ENCODE measurements at regions not wholly inside any gene's neighbourhood (a gene's known extent, or its start where the extent isn't known, plus 50 kb on each side); places are given as distances from the start of the nearest gene placed in this dataset.

DNA sequence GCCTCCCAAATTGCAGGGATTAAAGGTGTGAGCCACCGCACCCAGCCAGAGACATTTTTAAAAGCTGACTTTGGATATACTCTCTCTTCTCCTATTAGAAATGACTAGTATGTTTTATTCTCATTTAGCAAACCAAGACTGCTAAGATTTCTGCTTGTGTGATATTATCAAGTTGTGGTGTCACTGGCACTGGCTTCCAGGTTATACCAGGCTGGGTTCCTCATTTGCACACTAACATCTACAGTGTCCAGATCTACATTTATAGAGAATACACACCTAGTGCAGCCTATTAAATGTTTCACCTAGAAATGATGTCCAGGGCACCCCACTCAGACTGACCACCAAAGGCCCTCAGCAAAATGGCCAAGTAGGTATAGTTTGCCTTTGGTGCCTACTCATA lies 49.9 kb upstream of the FOXN2 start:
- H3K9me3 ChIP-seq (ENCODE audit: low read length): no peaks in the 10 kb centered on the region
- no peak overlapping the region for H2AFZ ChIP-seq (ENCODE audit: low read length)
- H3K27ac ChIP-seq (ENCODE audit: low read length): no peak overlapping the region
- DNase-seq (no peak), ATAC-seq (no peak)
- no peak for TF ChIP-seq EZH2phosphoT487 (IDR thresholded peaks at IDR 0.05; ENCODE audit: borderline replicate concordance, low read length)
- TF ChIP-seq, protein P1, sequence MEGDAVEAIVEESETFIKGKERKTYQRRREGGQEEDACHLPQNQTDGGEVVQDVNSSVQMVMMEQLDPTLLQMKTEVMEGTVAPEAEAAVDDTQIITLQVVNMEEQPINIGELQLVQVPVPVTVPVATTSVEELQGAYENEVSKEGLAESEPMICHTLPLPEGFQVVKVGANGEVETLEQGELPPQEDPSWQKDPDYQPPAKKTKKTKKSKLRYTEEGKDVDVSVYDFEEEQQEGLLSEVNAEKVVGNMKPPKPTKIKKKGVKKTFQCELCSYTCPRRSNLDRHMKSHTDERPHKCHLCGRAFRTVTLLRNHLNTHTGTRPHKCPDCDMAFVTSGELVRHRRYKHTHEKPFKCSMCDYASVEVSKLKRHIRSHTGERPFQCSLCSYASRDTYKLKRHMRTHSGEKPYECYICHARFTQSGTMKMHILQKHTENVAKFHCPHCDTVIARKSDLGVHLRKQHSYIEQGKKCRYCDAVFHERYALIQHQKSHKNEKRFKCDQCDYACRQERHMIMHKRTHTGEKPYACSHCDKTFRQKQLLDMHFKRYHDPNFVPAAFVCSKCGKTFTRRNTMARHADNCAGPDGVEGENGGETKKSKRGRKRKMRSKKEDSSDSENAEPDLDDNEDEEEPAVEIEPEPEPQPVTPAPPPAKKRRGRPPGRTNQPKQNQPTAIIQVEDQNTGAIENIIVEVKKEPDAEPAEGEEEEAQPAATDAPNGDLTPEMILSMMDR (conservative IDR thresholded peaks at IDR 0.05; ENCODE audit: low read depth, low read length): no peak
- no peak for TF ChIP-seq EZH2 (IDR thresholded peaks at IDR 0.05; ENCODE audit: low read length, unreplicated experiment)
- H3K9ac ChIP-seq (ENCODE audit: low read length): no peak overlapping the region
- no peak overlapping the region for H3K4me2 ChIP-seq (ENCODE audit: low read length)
- no peaks in the 10 kb centered on the region for H3K4me1 ChIP-seq (ENCODE audit: insufficient read depth, low read length)
- no peaks in the 10 kb centered on the region for H3K9me2 ChIP-seq (replicated peaks; ENCODE audit: low read length)
- no peaks in the 10 kb centered on the region for H3K79me2 ChIP-seq (ENCODE audit: low read length)
- no peaks in the 10 kb centered on the region for H3K27me3 ChIP-seq (ENCODE audit: low read length)
- CTCF ChIA-PET: no interaction called here
- H3K4me3 ChIP-seq (ENCODE audit: low read length): no peak overlapping the region
- POLR2A ChIA-PET (ENCODE audit: unreplicated experiment): no interaction called here
- no TSS peak for BruUV-seq (replicated peaks)
- no peaks in the 10 kb centered on the region for H4K20me1 ChIP-seq (ENCODE audit: low read length)
- H3K36me3 ChIP-seq (ENCODE audit: low read depth, low read length): no peaks in the 10 kb centered on the region
- H3F3A ChIP-seq (ENCODE audit: low read length, unreplicated experiment): no peaks in the 10 kb centered on the region
- intact Hi-C loops (cut with micrococcal nuclease): no loop called here

Measured in PC-3 (cell line).